HG03571 (cell line): ENCODE measurements at regions not wholly inside any gene's neighbourhood (a gene's known extent, or its start where the extent isn't known, plus 50 kb on each side); places are given as distances from the start of the nearest gene placed in this dataset.
"Not testable (repeated sequence)": the region's sequence is repeated elsewhere in the genome, so short reads cannot be mapped to it uniquely, and the experiment has no call there.

Experiments used
- ATAC-seq: cut with Tn5 transposase; IDR thresholded peaks from one replicate; pipeline ENCODE4 v1.9.1; 2021; ENCODE audit not compliant: unreplicated experiment

GRCh38 chr18:37847544-37847943, 281.9 kb upstream of the CELF4 start:
- ATAC-seq, result no peak

- no peak for ATAC-seq
Measured at GRCh38 chr18:37846996-37847395, 281.4 kb upstream of the CELF4 start.

DNA sequence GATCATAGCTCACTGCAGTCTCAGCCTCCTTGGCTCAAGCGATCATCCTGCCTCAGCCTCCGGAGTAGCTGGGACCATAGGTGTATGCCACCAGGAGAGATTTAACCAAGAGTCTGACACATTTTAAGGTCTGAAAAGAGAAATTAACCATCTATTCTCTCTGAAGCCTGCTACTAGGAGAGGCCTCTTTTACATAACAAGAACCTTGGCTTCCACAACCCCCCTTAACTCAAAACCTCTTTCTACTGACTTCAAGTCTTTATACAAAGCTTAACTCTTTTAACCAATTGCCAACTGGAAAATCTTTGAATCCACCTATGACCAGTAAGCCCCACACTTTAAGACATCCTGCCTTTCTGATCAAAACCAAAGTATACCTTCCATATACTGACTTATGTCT, 279.9 kb upstream of the CELF4 start:
- ATAC-seq, result no peak

DNA sequence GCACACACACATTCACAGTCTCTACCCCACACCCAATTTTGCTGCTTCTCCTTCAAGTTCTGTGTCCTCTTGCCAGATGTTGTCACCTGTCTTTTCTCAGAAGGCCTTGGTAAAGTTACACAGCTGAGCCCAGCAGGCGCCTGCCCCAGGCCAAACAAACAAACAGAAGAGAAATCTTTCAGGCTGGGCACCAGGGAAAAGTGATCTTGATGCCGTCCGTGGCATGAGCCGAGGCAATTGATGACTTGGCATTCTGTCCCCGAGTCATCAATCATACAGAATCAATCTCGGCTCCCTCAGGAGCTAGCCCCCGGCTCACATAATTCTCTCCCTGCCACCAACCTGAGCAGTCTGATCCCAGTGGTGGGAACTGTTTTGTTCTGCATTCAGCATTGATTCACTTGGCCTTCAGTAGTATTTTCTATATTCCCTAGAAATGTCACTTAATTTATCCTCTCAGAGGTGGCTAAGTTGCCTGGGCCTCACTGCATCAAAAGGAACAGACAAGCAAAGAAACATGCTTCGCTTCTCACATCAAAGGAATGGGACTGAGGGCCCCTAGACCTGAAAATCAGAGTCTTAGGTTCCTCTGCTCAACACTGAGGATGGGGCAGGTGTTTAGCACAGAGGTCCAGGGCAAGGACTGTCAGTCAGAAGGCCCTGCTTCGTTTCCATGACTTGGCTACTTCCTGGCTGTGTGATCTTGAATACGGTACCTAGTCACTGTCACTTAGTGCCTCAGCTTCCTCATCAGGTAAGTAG, 278.8 kb upstream of the CELF4 start:
- no peak for ATAC-seq

DNA sequence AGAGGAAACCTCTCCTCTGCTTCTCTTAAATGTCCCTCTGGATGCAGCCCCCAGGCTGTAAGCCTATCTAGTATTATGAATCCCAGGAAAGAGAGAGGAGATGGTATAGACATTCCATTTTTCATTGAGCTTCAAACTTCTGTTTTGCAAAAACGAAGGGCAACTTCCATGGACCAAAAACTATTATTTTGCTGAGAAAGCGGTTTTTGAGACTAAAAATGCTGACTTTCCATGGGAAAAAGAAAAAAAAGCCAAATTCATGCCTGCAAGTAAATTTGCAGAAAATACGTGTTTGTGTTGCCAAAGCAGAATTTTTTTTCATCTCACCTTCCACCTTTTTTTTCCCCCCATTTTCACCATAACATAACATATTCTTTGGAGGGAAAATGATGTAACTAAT, 272.5 kb upstream of the CELF4 start:
- no peak for ATAC-seq

DNA sequence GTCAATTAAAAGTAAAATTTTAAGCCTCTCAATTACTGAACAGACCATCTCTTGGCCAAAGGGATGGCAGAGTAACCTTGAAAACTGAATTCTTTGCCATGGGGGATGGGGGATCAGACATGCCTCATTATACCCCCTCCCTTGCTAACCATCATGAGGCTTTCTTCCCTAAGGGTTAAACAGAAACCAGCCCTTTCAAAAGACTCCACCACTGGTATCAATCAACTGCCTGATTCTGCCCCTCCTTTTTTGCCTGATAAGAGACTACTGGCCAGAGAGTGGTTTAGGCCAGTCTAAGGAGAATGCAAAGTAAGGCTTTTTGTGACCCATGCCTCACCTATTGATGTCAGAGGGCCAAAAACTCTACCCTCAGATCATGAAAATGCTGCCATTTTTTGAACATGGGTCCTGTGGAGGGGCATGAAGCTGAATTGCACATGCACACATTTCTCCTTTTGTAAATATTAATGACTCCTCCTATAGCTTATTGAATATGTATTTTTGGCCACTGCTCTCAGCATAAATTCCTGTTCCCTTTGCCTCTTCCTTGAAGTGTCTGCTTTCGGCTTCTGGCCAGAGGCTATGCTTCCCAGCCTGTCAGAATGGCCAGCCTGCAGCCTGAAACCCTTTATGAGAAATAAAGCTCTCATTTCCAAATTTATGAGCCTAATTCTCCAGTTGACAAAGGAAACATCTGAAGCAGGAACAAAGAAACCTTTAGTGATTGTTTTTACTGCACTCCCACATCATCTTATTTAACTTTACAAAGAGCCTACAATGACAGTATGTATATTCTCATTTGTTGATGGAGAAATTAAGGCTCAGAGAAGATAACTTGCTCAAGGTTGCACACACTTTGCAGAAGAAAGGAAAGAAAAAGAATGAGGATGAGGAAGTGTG, 270.7 kb upstream of the CELF4 start:
- no peak for ATAC-seq

GRCh38 chr18:37832010-37832695, 266.6 kb upstream of the CELF4 start:
- not testable (repeated sequence) for ATAC-seq

GRCh38 chr18:37812961-37813360, 247.4 kb upstream of the CELF4 start:
- no peak for ATAC-seq

- ATAC-seq, result no peak
Measured at GRCh38 chr18:37805773-37806404, 240.3 kb upstream of the CELF4 start.

DNA sequence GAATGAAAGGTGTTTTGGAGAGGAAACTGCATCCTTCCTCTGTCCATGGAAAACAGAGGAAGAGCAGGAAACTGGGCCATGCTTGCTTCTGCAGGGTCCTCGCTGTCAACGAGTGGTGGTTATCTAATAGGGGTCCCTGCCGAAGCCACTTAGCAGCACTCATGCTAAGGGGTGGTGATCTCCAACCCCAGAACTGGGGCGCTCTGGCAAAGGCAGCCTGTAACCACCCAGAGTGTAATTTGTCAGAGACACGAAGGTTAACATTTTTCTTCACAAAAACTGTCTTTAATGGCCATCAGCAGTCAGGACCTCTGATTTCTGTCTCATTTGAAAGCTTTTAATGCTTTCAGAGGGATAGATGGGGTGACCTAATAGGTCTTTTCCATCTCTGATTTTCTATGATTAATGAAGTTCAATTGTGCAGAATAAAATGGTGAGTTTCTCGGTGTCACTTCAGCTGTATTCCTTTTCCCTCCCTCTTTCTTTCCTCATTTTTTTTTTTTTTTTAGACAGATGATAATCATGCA, 231.3 kb upstream of the CELF4 start:
- no peak for ATAC-seq

GRCh38 chr18:37787452-37787851, 221.9 kb upstream of the CELF4 start:
- ATAC-seq, result no peak

DNA sequence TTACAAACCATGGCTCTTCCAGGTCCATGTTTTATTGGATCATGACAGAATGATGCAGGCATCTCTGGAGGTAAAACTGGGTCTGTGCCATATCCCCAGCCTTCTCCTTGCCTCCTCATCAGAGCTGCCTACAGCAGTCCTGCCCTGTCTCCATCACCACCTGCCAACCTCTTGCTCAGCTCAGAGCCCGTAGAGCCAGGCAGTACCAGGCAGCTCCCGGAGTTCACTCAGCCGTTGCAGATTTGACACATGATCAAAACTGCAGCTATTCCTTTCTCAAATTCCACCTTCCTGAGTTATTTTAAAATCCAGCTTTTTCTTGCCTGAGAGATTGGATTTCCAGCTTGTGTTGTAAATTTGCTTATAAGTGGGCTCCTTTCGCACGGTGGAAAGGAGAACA, 218.2 kb upstream of the CELF4 start:
- ATAC-seq, result no peak

DNA sequence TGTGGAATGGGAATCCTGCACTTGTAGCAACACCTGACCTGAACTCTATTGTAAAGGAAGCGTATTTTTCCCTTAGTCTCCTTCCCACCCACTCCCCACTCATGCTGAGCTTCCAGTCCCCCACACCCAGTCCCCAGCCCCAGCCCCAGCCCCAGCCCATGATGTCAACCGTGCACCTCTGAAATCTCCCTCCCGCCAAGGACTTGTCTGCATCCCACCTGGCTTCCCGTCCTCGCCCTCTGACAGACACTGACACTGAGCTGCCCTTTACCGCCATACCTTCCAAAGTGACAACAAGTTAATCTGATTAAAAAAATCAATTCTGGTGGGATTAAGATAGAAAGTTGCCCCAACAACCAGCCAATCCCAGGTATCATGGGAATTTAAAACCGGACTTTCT, 213.6 kb upstream of the CELF4 start:
- no peak for ATAC-seq

DNA sequence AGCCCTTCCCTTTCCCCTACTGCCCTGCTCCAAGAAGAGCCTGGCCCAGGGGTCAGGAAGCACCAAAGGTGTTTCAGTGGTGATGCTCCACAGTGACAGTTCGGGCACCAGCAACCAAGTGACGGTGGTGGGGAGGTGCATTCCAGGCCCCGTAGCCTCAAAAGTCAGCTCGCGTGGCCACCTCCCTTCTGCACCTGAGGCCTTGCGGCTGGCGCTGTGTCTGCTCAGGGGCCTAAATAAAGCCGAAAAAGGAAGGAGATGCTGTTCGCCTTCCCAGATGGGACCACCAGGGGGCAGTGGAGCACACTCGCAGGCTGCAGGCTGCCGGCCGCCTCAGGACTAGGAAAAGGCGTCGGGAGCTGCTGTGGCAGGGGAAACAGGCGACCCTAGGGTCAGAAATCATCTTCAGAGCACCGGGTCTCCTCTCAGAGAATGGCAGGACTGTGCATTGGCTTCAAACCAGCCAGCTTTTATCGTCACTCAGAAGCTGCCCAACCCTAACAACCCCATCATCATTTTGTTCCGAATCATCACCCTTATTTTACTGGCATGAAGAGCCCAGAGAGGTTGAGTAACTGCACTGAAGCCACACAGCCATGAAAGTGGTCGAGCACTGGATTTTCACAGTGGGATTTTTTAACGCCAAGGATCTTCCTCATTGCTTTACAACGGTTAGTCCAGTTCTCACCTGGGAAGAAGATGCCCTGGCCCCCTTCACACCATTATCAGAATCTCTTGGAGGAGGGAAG, 213.0 kb upstream of the CELF4 start:
- ATAC-seq, result peak; percentile 60

DNA sequence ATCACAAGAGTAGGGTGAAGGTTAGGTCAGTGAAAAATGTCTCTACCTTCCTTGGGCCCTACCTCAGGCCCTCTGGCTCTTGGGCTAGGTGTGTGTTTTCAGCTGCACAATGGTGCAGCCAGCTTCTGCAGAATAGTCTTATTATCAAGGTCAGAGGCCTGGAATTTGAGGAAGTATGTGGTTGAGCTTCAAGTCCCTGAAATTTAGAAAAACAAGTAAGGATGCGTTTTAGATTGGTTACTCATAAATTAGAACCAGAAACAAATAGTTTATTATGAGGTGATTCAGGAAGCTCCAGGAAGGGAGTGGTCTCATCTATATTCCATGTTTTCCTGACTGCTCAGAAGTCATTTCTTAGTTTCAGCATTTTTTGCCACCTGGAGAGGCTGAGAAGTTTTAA, 204.2 kb upstream of the CELF4 start:
- no peak for ATAC-seq

DNA sequence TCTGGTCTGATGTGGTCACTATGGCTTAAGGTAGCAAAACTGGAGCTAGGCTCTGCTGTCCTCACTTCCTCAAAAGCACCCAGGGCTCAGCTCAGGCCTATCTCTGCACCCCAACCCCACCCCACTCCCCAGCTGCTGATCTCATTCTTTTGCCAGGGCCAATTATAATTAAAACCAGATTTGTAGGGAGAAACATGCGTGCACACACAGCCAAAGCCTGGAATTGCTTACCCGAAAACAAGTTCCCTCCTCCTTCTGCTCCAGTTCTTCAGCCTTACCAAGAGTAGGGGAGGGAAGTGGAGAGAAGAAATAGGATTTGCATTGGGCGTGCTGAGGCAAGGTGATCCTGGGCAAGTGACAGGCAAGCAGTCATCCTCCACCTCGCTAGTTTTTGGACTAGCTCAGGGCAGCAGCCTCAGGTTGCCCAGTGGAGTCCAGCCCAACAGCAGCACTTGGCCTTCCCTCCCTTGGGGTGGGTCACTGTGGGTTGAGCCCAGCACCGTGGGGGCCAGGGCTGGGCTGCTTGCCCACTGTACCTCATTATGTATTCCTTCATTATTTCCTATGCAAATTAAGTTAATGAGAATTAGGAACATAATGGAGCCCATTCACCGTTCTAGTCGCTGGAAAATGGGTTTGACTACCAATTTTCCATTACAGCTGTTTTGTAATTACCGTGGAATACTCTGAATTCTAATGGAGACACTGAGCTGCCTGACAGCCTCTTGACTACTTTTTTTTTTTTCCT, 199.1 kb upstream of the CELF4 start:
- no peak for ATAC-seq

DNA sequence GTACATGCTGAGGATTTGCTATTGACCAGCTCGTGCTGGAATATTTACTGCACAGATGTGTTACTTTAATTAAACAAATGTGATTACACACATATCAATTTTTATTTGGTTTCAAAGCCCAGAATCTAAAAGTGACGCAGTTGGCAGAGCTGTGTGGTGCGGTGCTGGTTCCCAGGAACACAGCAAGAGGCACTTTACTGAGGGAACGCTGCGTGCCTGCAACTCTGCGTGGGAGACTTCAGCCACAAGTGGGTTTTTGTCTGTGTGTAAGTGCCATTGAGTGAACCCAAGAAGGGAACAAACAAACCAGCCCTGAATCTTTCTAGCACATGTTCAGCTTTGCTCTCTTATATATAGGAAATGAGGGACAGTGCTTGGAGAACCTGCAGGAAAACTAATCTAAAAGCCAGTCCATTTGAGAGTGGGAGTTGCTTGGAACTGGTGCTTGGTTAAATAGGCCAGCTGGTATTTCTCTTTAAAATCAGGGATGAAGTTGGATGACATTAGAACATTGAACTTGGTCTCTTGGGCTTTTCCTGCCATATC, 196.6 kb upstream of the CELF4 start:
- ATAC-seq, result no peak

DNA sequence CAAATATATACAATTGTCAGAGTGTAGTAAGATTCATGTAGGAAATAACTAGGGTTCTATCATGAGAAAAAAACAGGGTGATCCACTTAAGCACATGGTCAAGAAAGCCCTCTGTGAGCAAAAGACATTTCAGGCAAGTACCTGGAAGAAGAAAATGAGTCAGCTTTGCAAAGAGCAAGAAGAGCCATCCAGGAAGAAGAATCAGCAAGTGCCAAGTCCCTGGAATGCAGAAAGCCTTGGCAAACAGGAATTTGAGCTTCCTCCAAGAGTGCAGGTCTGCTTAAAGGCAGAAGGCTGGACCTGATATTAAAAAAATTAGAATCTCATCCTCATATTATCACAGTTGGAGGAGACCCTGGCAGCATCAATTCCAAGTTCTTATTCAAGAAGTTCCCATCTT, 188.5 kb upstream of the CELF4 start:
- no peak for ATAC-seq

DNA sequence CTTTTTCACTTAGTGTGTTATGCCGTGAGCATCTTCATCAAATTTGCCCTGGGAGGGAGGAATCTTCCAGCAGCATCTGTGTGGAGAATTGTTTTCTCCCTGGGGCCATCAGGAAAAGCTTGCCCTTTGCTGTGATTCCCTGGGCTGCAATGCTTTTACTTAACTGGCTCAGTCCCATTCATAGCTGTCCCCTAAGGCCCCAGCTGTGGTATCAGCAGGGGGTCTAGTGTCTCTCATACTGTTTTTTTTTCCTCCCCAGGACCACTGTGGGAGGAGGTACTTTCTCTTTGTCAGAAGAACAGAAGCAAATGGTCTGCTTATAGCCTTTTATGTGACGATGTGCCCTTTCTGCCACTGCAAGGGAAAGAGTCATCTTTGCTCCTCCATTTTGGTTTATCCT, 176.8 kb upstream of the CELF4 start:
- no peak for ATAC-seq
